GM23338 (cell line): ENCODE measurements at regions not wholly inside any gene's neighbourhood (a gene's known extent, or its start where the extent isn't known, plus 50 kb on each side); places are given as distances from the start of the nearest gene placed in this dataset.

Source experiments
- ATAC-seq: fragments of 200-7000 bp; cut with Tn5 transposase; 3 replicates; pipeline ENCODE4 v1.9.1; 2020
- DNase-seq: peaks from one replicate; pipeline ENCODE4 v3.0.0-alpha.2; 2015; ENCODE audit warnings: low spot score
- H2AFZ ChIP-seq: fragments of 200-600 bp; sonication (generic); 2 replicates; pipeline ENCODE4 v1.8.0; 2016; ENCODE audit warnings: antibody characterized with exemption, mild to moderate bottlenecking, moderate library complexity
- H3F3A ChIP-seq: fragments of 200-600 bp; sonication (generic); replicated peaks from 2 replicates; pipeline ENCODE4 v1.8.0; 2017; ENCODE audit warnings: antibody characterized with exemption, mixed run types, low read depth
- H3K27ac ChIP-seq: fragments of 200-600 bp; sonication (generic); 2 replicates; pipeline ENCODE4 v1.6.1; 2016; ENCODE audit warnings: low read depth
- H3K27me3 ChIP-seq: fragments of 200-600 bp; sonication (generic); 2 replicates; pipeline ENCODE4 v1.8.0; 2016; ENCODE audit warnings: mild to moderate bottlenecking, mixed run types, moderate library complexity; ENCODE audit not compliant: insufficient read depth
- H3K36me3 ChIP-seq: fragments of 200-600 bp; sonication (generic); 2 replicates; pipeline ENCODE4 v1.8.0; 2016; ENCODE audit warnings: mild to moderate bottlenecking; ENCODE audit not compliant: insufficient read depth
- H3K4me1 ChIP-seq: fragments of 200-600 bp; sonication (generic); 2 replicates; pipeline ENCODE4 v1.8.0; 2016; ENCODE audit warnings: mild to moderate bottlenecking, moderate library complexity; ENCODE audit not compliant: insufficient read depth
- H3K4me2 ChIP-seq: fragments of 200-600 bp; sonication (generic); 2 replicates; pipeline ENCODE4 v1.7.1; 2017; ENCODE audit warnings: mixed run types
- H3K4me3 ChIP-seq: fragments of 200-600 bp; sonication (generic); 2 replicates; pipeline ENCODE4 v1.6.1; 2016; ENCODE audit warnings: mixed run types
- H3K79me2 ChIP-seq: fragments of 200-600 bp; sonication (generic); replicated peaks from 2 replicates; pipeline ENCODE4 v1.8.0; 2017; ENCODE audit warnings: mild to moderate bottlenecking; ENCODE audit not compliant: insufficient read depth
- H3K9me2 ChIP-seq: fragments of 200-600 bp; sonication (generic); 2 replicates; pipeline ENCODE4 v1.8.0; 2017; ENCODE audit not compliant: insufficient read depth
- H4K20me1 ChIP-seq: fragments of 200-600 bp; sonication (generic); replicated peaks from 2 replicates; pipeline ENCODE4 v1.8.0; 2017; ENCODE audit warnings: mild to moderate bottlenecking; ENCODE audit not compliant: insufficient read depth
- H3K27ac Mint-ChIP-seq: 2 replicates; pipeline ENCODE4 v1.8.0; 2020; ENCODE audit warnings: inconsistent platforms, mild to moderate bottlenecking, moderate library complexity, mixed read lengths
- H3K27me3 Mint-ChIP-seq: 3 replicates; pipeline ENCODE4 v1.8.0; 2022; ENCODE audit warnings: low read depth, mild to moderate bottlenecking, moderate library complexity, mixed read lengths, inconsistent platforms; ENCODE audit not compliant: insufficient read depth, poor library complexity
- H3K36me3 Mint-ChIP-seq: 3 replicates; pipeline ENCODE4 v1.8.0; 2021; ENCODE audit warnings: low read depth, mild to moderate bottlenecking, inconsistent platforms, moderate library complexity, mixed read lengths
- H3K4me1 Mint-ChIP-seq: 3 replicates; pipeline ENCODE4 v1.8.0; 2020; ENCODE audit warnings: mild to moderate bottlenecking, inconsistent platforms, mixed read lengths
- H3K4me3 Mint-ChIP-seq: 3 replicates; pipeline ENCODE4 v1.8.0; 2021; ENCODE audit warnings: moderate library complexity, mild to moderate bottlenecking, inconsistent platforms, mixed read lengths
- H3K9me3 Mint-ChIP-seq: 3 replicates; pipeline ENCODE4 v1.8.0; 2020; ENCODE audit warnings: moderate library complexity, mild to moderate bottlenecking, inconsistent platforms, mixed read lengths
- CREB1 ChIP-seq: fragments of 250-450 bp; sonication (Bioruptor Pico); IDR thresholded peaks from 2 replicates; pipeline ENCODE4 v1.5.0; 2020; ENCODE audit warnings: low read depth, mild to moderate bottlenecking, moderate library complexity
- EZH2 ChIP-seq: fragments of 200-600 bp; sonication (generic); IDR thresholded peaks from one replicate; pipeline ENCODE4 v1.8.0; 2017; ENCODE audit warnings: antibody characterized with exemption, mild to moderate bottlenecking, low read depth; ENCODE audit not compliant: unreplicated experiment
- EZH2phosphoT487 ChIP-seq: fragments of 200-600 bp; sonication (generic); IDR thresholded peaks from one replicate; pipeline ENCODE4 v1.8.1; 2018; ENCODE audit warnings: antibody characterized with exemption; ENCODE audit not compliant: unreplicated experiment
- JUNB ChIP-seq: IDR thresholded peaks from one replicate; pipeline ENCODE4 v1.6.1; 2016; ENCODE audit warnings: antibody characterized with exemption; ENCODE audit not compliant: unreplicated experiment
- NANOG ChIP-seq: IDR thresholded peaks from 2 replicates; pipeline ENCODE4 v1.6.1; 2016; ENCODE audit warnings: antibody characterized with exemption, borderline replicate concordance
- POLR2AphosphoS5 ChIP-seq: IDR thresholded peaks from 2 replicates; pipeline ENCODE4 v1.6.1; 2016; ENCODE audit warnings: antibody characterized with exemption, low read depth
- STAT1 ChIP-seq: IDR thresholded peaks from one replicate; pipeline ENCODE4 v1.6.1; 2016; ENCODE audit warnings: antibody characterized with exemption; ENCODE audit not compliant: unreplicated experiment
- ZNF114 ChIP-seq: fragments of 250-450 bp; sonication (Bioruptor Pico); IDR thresholded peaks from 2 replicates; pipeline ENCODE4 v1.5.0; 2020; ENCODE audit warnings: mild to moderate bottlenecking, moderate library complexity
- ZNF331 ChIP-seq: fragments of 250-450 bp; sonication (Bioruptor Pico); IDR thresholded peaks from 2 replicates; pipeline ENCODE4 v1.5.0; 2020; ENCODE audit warnings: low read depth, mild to moderate bottlenecking, moderate library complexity
- ZNF462 ChIP-seq: fragments of 250-450 bp; sonication (Bioruptor Pico); IDR thresholded peaks from 2 replicates; pipeline ENCODE4 v1.5.0; 2020; ENCODE audit warnings: mild to moderate bottlenecking, moderate library complexity
- TF ChIP-seq, protein P1 (sequence below): IDR thresholded peaks from 2 replicates; pipeline ENCODE4 v1.6.1; 2016; ENCODE audit warnings: antibody characterized with exemption
- TF ChIP-seq, protein P2 (sequence below): IDR thresholded peaks from one replicate; pipeline ENCODE4 v1.6.1; 2018; ENCODE audit warnings: antibody characterized with exemption; ENCODE audit not compliant: unreplicated experiment
- TF ChIP-seq, protein P3 (sequence below), 2 experiments: fragments of 200-600 bp in 1 of 2; sonication (generic) in 1 of 2; conservative IDR thresholded peaks; 2 replicates each; pipeline versions ENCODE4 v1.5.1 to v1.6.1; 2016 to 2017; ENCODE audit warnings: antibody characterized with exemption in 2 of 2, low read depth in 2 of 2, mild to moderate bottlenecking in 2 of 2, moderate library complexity in 1 of 2

DNA sequence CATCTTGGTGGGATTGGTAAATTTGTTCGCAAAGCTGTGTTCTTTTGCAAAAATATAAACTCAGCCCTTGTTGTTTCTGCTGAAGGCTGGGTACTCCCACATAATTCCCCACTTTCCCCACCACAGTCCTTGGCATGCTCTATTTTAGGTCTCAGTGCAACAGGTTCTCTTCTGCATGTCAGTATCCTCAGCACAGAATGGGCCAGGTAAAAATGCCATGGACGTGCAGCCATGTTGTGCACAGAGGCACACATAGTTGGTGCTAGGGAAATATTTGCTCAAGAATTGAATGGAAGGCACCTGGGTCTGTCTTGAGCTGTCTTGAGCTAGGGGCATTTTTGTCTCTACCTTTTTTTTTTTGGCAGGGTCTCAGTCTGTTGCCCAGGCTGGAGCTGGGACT lies 87.8 kb upstream of the LHX5 start:
- Histone ChIP-seq H3F3A (no peaks in the 10 kb centered on the region), H2AFZ (no peak overlapping the region), H3K9me2 (peaks cover 9% of the 10 kb centered on the region; the same call in 1 of the 2 replicates), H3K27ac (no peak overlapping the region), H3K4me2 (no peak overlapping the region), H3K4me3 (no peak overlapping the region), H3K36me3 (no peaks in the 10 kb centered on the region), H4K20me1 (no peaks in the 10 kb centered on the region), H3K27me3 (no peaks in the 10 kb centered on the region), H3K4me1 (no peaks in the 10 kb centered on the region), H3K79me2 (no peaks in the 10 kb centered on the region)
- DNase-seq: no peak
- no peak overlapping the region for H3K27ac Mint-ChIP-seq
- no peaks in the 10 kb centered on the region for H3K36me3 Mint-ChIP-seq
- H3K4me1 Mint-ChIP-seq: peaks cover 3% of the 10 kb centered on the region
- ATAC-seq: no peak
- no peaks in the 10 kb centered on the region for H3K9me3 Mint-ChIP-seq
- TF ChIP-seq, protein P1, sequence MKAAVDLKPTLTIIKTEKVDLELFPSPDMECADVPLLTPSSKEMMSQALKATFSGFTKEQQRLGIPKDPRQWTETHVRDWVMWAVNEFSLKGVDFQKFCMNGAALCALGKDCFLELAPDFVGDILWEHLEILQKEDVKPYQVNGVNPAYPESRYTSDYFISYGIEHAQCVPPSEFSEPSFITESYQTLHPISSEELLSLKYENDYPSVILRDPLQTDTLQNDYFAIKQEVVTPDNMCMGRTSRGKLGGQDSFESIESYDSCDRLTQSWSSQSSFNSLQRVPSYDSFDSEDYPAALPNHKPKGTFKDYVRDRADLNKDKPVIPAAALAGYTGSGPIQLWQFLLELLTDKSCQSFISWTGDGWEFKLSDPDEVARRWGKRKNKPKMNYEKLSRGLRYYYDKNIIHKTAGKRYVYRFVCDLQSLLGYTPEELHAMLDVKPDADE: no peak
- TF ChIP-seq, protein P2, sequence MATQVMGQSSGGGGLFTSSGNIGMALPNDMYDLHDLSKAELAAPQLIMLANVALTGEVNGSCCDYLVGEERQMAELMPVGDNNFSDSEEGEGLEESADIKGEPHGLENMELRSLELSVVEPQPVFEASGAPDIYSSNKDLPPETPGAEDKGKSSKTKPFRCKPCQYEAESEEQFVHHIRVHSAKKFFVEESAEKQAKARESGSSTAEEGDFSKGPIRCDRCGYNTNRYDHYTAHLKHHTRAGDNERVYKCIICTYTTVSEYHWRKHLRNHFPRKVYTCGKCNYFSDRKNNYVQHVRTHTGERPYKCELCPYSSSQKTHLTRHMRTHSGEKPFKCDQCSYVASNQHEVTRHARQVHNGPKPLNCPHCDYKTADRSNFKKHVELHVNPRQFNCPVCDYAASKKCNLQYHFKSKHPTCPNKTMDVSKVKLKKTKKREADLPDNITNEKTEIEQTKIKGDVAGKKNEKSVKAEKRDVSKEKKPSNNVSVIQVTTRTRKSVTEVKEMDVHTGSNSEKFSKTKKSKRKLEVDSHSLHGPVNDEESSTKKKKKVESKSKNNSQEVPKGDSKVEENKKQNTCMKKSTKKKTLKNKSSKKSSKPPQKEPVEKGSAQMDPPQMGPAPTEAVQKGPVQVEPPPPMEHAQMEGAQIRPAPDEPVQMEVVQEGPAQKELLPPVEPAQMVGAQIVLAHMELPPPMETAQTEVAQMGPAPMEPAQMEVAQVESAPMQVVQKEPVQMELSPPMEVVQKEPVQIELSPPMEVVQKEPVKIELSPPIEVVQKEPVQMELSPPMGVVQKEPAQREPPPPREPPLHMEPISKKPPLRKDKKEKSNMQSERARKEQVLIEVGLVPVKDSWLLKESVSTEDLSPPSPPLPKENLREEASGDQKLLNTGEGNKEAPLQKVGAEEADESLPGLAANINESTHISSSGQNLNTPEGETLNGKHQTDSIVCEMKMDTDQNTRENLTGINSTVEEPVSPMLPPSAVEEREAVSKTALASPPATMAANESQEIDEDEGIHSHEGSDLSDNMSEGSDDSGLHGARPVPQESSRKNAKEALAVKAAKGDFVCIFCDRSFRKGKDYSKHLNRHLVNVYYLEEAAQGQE: no peak
- TF ChIP-seq NANOG: no peak
- TF ChIP-seq ZNF114 (CRISPR knock-in tag): no peak
- no peak for TF ChIP-seq CREB1 (CRISPR knock-in tag)
- TF ChIP-seq ZNF331 (CRISPR knock-in tag): no peak
- TF ChIP-seq, protein P3, sequence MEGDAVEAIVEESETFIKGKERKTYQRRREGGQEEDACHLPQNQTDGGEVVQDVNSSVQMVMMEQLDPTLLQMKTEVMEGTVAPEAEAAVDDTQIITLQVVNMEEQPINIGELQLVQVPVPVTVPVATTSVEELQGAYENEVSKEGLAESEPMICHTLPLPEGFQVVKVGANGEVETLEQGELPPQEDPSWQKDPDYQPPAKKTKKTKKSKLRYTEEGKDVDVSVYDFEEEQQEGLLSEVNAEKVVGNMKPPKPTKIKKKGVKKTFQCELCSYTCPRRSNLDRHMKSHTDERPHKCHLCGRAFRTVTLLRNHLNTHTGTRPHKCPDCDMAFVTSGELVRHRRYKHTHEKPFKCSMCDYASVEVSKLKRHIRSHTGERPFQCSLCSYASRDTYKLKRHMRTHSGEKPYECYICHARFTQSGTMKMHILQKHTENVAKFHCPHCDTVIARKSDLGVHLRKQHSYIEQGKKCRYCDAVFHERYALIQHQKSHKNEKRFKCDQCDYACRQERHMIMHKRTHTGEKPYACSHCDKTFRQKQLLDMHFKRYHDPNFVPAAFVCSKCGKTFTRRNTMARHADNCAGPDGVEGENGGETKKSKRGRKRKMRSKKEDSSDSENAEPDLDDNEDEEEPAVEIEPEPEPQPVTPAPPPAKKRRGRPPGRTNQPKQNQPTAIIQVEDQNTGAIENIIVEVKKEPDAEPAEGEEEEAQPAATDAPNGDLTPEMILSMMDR (conservative IDR thresholded peaks at IDR 0.05; ENCODE audit: low read depth in 2 of 2): no peak
- no peak for TF ChIP-seq ZNF462 (CRISPR knock-in tag)
- no peak for TF ChIP-seq STAT1
- no peak for TF ChIP-seq EZH2phosphoT487
- TF ChIP-seq JUNB: no peak
- no peak for TF ChIP-seq EZH2
- no peak for TF ChIP-seq POLR2AphosphoS5
- no peak overlapping the region for H3K4me3 Mint-ChIP-seq
- peaks cover 1% of the 10 kb centered on the region for H3K27me3 Mint-ChIP-seq
